ENCODE measurements at regions not wholly inside any gene's neighbourhood (a gene's known extent, or its start where the extent isn't known, plus 50 kb on each side); places are given as distances from the start of the nearest gene placed in this dataset.

DNA sequence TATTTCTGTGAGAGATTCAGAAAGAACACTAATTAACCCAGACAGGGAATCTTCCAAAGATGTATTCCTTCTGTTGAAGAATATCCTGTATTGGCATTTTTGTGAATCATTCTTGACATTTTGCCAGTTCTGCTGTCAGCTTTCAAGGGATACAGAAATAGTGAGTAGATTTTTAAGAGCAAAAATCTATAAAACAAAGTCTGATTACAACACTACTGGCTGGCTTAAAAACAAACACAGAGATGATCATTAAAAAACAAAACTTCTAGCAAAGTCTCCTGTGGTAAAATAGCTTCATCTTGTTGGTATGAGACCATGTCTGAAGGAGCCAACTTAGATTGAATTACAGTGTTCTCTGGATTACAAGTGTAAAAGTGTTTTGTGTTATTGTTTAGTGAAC is 866.3 kb upstream of the KLHL29 start:
- no peak overlapping the region for H3K27ac ChIP-seq (ENCODE audit: extremely low read depth, low read depth, low read length)
- H3K4me3 ChIP-seq (ENCODE audit: low read depth, low read length) = no peak overlapping the region
- CTCF ChIA-PET = no interaction called here
- no peak for TF ChIP-seq ZNF2 (tag by site-specific recombination; IDR thresholded peaks at IDR 0.05)
- TF ChIP-seq ZNF292 (tag by site-specific recombination; IDR thresholded peaks at IDR 0.05; ENCODE audit: borderline replicate concordance, low read depth) = no peak
- no peak for TF ChIP-seq MEIS1 (CRISPR knock-in tag; IDR thresholded peaks at IDR 0.05; ENCODE audit: borderline replicate concordance)
- TF ChIP-seq GLI2 (tag by site-specific recombination; IDR thresholded peaks at IDR 0.05; ENCODE audit: borderline replicate concordance, low read depth) = no peak
- POLR2A ChIA-PET = no interaction called here
- no peaks in the 10 kb centered on the region for H3K36me3 ChIP-seq (ENCODE audit: control insufficient read depth in 2 of 2, insufficient read depth in 1 of 2, low read length in 2 of 2)
- no peaks in the 10 kb centered on the region for H3K9me3 ChIP-seq (ENCODE audit: control insufficient read depth, insufficient read depth, low read depth, low read length)
- no peaks in the 10 kb centered on the region for H3K4me1 ChIP-seq (ENCODE audit: control insufficient read depth, insufficient read depth, low read length)

DNA sequence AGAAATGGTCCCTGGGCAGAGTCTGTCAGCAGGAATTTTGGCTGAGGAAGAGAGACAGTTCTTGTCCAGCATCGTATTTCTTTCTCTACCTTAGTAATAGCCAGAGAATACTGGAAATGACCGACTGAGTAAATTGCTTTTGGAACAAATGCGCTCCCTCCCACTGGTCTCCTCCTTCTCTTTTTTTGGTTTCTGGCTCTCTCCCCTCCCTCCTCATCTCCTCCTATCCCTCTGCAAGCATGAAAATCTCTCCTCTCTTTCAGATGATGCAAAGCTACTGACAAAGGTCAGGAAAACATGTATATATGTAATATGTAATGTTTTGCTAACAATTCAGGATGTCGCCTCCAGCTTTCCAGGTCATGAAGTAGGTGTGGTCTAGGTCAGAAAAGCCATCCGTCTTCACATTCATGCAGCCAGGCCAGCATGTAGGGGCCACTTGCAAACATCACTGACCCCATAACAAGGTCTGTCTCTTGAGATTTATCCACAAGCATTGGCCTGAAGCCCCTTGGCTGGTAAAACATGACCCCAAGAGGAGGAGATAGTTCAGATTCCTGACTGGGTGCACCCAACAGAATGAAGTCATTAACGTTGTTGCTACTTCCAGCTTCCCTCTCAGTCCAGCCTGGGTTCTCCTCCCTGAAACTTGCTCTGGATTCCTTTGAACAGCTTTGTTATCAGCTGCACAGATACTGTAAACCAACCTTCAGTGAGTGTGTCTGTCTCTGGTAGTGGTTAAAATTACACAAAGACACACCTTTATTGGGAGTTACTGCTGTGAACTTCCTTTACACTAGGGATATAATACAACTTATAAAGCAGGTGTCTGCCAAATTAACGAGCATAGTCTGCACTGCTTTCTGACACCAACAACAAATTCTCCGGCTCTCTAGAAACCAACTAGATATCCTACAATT is 864.4 kb upstream of the KLHL29 start:
- H3K4me1 ChIP-seq (ENCODE audit: control insufficient read depth, insufficient read depth, low read length) = no peaks in the 10 kb centered on the region
- H3K27ac ChIP-seq (ENCODE audit: extremely low read depth, low read depth, low read length) = no peak overlapping the region
- no peak for TF ChIP-seq RBAK (tag by site-specific recombination; IDR thresholded peaks at IDR 0.05)
- TF ChIP-seq, protein P1, sequence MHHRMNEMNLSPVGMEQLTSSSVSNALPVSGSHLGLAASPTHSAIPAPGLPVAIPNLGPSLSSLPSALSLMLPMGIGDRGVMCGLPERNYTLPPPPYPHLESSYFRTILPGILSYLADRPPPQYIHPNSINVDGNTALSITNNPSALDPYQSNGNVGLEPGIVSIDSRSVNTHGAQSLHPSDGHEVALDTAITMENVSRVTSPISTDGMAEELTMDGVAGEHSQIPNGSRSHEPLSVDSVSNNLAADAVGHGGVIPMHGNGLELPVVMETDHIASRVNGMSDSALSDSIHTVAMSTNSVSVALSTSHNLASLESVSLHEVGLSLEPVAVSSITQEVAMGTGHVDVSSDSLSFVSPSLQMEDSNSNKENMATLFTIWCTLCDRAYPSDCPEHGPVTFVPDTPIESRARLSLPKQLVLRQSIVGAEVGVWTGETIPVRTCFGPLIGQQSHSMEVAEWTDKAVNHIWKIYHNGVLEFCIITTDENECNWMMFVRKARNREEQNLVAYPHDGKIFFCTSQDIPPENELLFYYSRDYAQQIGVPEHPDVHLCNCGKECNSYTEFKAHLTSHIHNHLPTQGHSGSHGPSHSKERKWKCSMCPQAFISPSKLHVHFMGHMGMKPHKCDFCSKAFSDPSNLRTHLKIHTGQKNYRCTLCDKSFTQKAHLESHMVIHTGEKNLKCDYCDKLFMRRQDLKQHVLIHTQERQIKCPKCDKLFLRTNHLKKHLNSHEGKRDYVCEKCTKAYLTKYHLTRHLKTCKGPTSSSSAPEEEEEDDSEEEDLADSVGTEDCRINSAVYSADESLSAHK (tag by site-specific recombination; IDR thresholded peaks at IDR 0.05) = no peak
- TF ChIP-seq SCRT2 (tag by site-specific recombination; IDR thresholded peaks at IDR 0.05) = no peak
- TF ChIP-seq, protein P2, sequence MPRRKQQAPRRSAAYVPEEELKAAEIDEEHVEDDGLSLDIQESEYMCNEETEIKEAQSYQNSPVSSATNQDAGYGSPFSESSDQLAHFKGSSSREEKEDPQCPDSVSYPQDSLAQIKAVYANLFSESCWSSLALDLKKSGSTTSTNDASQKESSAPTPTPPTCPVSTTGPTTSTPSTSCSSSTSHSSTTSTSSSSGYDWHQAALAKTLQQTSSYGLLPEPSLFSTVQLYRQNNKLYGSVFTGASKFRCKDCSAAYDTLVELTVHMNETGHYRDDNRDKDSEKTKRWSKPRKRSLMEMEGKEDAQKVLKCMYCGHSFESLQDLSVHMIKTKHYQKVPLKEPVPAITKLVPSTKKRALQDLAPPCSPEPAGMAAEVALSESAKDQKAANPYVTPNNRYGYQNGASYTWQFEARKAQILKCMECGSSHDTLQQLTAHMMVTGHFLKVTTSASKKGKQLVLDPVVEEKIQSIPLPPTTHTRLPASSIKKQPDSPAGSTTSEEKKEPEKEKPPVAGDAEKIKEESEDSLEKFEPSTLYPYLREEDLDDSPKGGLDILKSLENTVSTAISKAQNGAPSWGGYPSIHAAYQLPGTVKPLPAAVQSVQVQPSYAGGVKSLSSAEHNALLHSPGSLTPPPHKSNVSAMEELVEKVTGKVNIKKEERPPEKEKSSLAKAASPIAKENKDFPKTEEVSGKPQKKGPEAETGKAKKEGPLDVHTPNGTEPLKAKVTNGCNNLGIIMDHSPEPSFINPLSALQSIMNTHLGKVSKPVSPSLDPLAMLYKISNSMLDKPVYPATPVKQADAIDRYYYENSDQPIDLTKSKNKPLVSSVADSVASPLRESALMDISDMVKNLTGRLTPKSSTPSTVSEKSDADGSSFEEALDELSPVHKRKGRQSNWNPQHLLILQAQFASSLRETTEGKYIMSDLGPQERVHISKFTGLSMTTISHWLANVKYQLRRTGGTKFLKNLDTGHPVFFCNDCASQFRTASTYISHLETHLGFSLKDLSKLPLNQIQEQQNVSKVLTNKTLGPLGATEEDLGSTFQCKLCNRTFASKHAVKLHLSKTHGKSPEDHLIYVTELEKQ (tag by site-specific recombination; IDR thresholded peaks at IDR 0.05; ENCODE audit: borderline replicate concordance) = no peak
- TF ChIP-seq, protein P3, sequence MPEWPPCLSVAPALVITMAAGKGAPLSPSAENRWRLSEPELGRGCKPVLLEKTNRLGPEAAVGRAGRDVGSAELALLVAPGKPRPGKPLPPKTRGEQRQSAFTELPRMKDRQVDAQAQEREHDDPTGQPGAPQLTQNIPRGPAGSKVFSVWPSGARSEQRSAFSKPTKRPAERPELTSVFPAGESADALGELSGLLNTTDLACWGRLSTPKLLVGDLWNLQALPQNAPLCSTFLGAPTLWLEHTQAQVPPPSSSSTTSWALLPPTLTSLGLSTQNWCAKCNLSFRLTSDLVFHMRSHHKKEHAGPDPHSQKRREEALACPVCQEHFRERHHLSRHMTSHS (tag by site-specific recombination; IDR thresholded peaks at IDR 0.05) = no peak
- TF ChIP-seq ZNF549 (tag by site-specific recombination; IDR thresholded peaks at IDR 0.05) = no peak
- no peak for TF ChIP-seq ZNF292 (tag by site-specific recombination; IDR thresholded peaks at IDR 0.05; ENCODE audit: borderline replicate concordance, low read depth)
- TF ChIP-seq ZNF585B (tag by site-specific recombination; IDR thresholded peaks at IDR 0.05) = no peak
- no peak overlapping the region for H3K4me3 ChIP-seq (ENCODE audit: low read depth, low read length)
- CTCF ChIA-PET = interaction anchor here (0.6 kb wide), 1 partner anchor 647 kb away, joined by 4 read pairs; no protein-coding TSS in a partner anchor
- no peaks in the 10 kb centered on the region for H3K36me3 ChIP-seq (ENCODE audit: control insufficient read depth in 2 of 2, insufficient read depth in 1 of 2, low read length in 2 of 2)
- no peaks in the 10 kb centered on the region for H3K9me3 ChIP-seq (ENCODE audit: control insufficient read depth, insufficient read depth, low read depth, low read length)
- POLR2A ChIA-PET = no interaction called here

DNA sequence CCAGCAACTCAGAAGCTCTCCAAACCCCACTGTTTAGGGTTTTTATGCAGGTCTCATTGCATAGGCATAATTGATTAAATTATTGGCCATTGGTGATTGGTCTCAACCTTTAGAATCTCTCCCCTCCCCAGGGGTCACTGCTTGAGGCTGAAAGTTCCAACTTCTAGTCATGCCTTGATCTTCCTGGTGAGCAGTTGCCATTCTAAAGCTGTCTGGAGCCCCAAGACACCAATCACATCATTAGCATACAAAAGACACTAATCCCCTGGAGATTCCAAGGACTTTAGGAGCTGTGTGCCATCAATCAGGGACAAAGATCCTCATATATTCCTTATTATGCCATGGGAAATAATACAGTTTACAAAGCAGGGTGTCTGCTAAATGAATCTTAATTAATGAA is 863.4 kb upstream of the KLHL29 start:
- CTCF ChIA-PET = no interaction called here

More for the DNA sequence above, 863.4 kb upstream of the KLHL29 start:
- H3K4me3 ChIP-seq (ENCODE audit: low read depth, low read length) = no peak overlapping the region
- no peaks in the 10 kb centered on the region for H3K36me3 ChIP-seq (ENCODE audit: control insufficient read depth in 2 of 2, insufficient read depth in 1 of 2, low read length in 2 of 2)
- no peak overlapping the region for H3K27ac ChIP-seq (ENCODE audit: extremely low read depth, low read depth, low read length)
- TF ChIP-seq ZNF24 (tag by site-specific recombination; IDR thresholded peaks at IDR 0.05) (no peak), ZFP3 (tag by site-specific recombination; IDR thresholded peaks at IDR 0.05; ENCODE audit: low read depth) (no peak), ZNF211 (tag by site-specific recombination; IDR thresholded peaks at IDR 0.05; ENCODE audit: low read depth) (no peak), ZNF202 (tag by site-specific recombination; IDR thresholded peaks at IDR 0.05; ENCODE audit: borderline replicate concordance) (no peak)
- TF ChIP-seq, protein P4, sequence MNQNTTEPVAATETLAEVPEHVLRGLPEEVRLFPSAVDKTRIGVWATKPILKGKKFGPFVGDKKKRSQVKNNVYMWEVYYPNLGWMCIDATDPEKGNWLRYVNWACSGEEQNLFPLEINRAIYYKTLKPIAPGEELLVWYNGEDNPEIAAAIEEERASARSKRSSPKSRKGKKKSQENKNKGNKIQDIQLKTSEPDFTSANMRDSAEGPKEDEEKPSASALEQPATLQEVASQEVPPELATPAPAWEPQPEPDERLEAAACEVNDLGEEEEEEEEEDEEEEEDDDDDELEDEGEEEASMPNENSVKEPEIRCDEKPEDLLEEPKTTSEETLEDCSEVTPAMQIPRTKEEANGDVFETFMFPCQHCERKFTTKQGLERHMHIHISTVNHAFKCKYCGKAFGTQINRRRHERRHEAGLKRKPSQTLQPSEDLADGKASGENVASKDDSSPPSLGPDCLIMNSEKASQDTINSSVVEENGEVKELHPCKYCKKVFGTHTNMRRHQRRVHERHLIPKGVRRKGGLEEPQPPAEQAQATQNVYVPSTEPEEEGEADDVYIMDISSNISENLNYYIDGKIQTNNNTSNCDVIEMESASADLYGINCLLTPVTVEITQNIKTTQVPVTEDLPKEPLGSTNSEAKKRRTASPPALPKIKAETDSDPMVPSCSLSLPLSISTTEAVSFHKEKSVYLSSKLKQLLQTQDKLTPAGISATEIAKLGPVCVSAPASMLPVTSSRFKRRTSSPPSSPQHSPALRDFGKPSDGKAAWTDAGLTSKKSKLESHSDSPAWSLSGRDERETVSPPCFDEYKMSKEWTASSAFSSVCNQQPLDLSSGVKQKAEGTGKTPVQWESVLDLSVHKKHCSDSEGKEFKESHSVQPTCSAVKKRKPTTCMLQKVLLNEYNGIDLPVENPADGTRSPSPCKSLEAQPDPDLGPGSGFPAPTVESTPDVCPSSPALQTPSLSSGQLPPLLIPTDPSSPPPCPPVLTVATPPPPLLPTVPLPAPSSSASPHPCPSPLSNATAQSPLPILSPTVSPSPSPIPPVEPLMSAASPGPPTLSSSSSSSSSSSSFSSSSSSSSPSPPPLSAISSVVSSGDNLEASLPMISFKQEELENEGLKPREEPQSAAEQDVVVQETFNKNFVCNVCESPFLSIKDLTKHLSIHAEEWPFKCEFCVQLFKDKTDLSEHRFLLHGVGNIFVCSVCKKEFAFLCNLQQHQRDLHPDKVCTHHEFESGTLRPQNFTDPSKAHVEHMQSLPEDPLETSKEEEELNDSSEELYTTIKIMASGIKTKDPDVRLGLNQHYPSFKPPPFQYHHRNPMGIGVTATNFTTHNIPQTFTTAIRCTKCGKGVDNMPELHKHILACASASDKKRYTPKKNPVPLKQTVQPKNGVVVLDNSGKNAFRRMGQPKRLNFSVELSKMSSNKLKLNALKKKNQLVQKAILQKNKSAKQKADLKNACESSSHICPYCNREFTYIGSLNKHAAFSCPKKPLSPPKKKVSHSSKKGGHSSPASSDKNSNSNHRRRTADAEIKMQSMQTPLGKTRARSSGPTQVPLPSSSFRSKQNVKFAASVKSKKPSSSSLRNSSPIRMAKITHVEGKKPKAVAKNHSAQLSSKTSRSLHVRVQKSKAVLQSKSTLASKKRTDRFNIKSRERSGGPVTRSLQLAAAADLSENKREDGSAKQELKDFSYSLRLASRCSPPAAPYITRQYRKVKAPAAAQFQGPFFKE (tag by site-specific recombination; IDR thresholded peaks at IDR 0.05; ENCODE audit: borderline replicate concordance) = no peak
- H3K4me1 ChIP-seq (ENCODE audit: control insufficient read depth, insufficient read depth, low read length) = no peaks in the 10 kb centered on the region
- POLR2A ChIA-PET = no interaction called here
- no peaks in the 10 kb centered on the region for H3K9me3 ChIP-seq (ENCODE audit: control insufficient read depth, insufficient read depth, low read depth, low read length)

All from HEK293 (cell line).